NCI-H526 treated with DMSO at 0.1 percent for 48 hours (cell line): ENCODE measurements at regions not wholly inside any gene's neighbourhood (a gene's known extent, or its start where the extent isn't known, plus 50 kb on each side); places are given as distances from the start of the nearest gene placed in this dataset.
A peak's percentile ranks its signal among the peaks of the same experiment; 100 is the strongest.

Experiments used
- DNase-seq: peaks from one replicate; lab custom pipeline; 2025; lab: John Stamatoyannopoulos, UW

- DNase-seq = no peak
Observed at GRCh38 chr1:193614275-193614674, 427.9 kb upstream of the B3GALT2 start.

GRCh38 chr1:193613041-193613440 is 426.6 kb upstream of the B3GALT2 start:
- no peak for DNase-seq

GRCh38 chr1:193609592-193609991 is 423.2 kb upstream of the B3GALT2 start:
- no peak for DNase-seq

- DNase-seq = no peak
Observed at GRCh38 chr1:193607787-193608186, 421.4 kb upstream of the B3GALT2 start.

GRCh38 chr1:193606035-193606434 is 419.6 kb upstream of the B3GALT2 start:
- peak; percentile 56 for DNase-seq

GRCh38 chr1:193602705-193603104 is 416.3 kb upstream of the B3GALT2 start:
- DNase-seq = no peak

- no peak for DNase-seq
Observed at GRCh38 chr1:193593147-193593885, 406.9 kb upstream of the B3GALT2 start.

GRCh38 chr1:193592317-193592716 is 405.9 kb upstream of the B3GALT2 start:
- DNase-seq = no peak

GRCh38 chr1:193590102-193590501 is 403.7 kb upstream of the B3GALT2 start:
- DNase-seq = no peak

GRCh38 chr1:193589597-193590040 is 403.2 kb upstream of the B3GALT2 start:
- no peak for DNase-seq

GRCh38 chr1:193588311-193589082 is 402.1 kb upstream of the B3GALT2 start:
- DNase-seq = no peak

GRCh38 chr1:193584731-193585239 is 398.4 kb upstream of the B3GALT2 start:
- DNase-seq = no peak

- no peak for DNase-seq
Observed at GRCh38 chr1:193581341-193581740, 394.9 kb upstream of the B3GALT2 start.

- no peak for DNase-seq
Observed at GRCh38 chr1:193580419-193580818, 394.0 kb upstream of the B3GALT2 start.

GRCh38 chr1:193579323-193579722 is 392.9 kb upstream of the B3GALT2 start:
- no peak for DNase-seq

GRCh38 chr1:193574913-193575312 is 388.5 kb upstream of the B3GALT2 start:
- no peak for DNase-seq

GRCh38 chr1:193569983-193570269 is 383.5 kb upstream of the B3GALT2 start:
- no peak for DNase-seq

GRCh38 chr1:193569096-193569982 is 382.9 kb upstream of the B3GALT2 start:
- DNase-seq = no peak

GRCh38 chr1:193568512-193568911 is 382.1 kb upstream of the B3GALT2 start:
- DNase-seq = no peak

- no peak for DNase-seq
Observed at GRCh38 chr1:193567937-193568336, 381.5 kb upstream of the B3GALT2 start.

- DNase-seq = no peak
Observed at GRCh38 chr1:193566735-193567134, 380.3 kb upstream of the B3GALT2 start.

GRCh38 chr1:193565971-193566577 is 379.7 kb upstream of the B3GALT2 start:
- DNase-seq = no peak
